ENCODE measurements at regions not wholly inside any gene's neighbourhood (a gene's known extent, or its start where the extent isn't known, plus 50 kb on each side); places are given as distances from the start of the nearest gene placed in this dataset.

DNA sequence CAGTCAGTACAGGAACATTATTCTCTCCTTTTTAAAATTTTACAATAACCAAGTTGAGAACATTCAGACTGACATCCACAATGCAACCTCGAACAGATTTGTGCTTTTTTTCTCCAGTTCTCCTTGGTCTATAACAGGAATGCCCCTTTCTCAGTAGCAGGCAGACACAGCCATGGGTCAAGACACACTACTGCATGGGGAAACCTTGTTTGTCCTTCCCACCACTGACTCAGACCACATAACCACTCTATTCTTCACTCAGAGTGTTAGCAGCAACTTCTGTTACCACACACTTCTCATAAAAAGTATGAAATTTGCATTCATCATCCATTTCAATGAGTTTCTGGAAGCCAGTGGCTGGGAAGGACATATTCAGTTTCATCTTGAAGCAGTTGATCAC is 421.7 kb downstream of the ADRA2A start:
- H3K9me3 ChIP-seq (ENCODE audit: control insufficient read depth, insufficient read depth, low read length) = no peaks in the 10 kb centered on the region
- H3K36me3 ChIP-seq (ENCODE audit: control insufficient read depth, insufficient read depth, low read length) = no peaks in the 10 kb centered on the region
- no peak overlapping the region for H3K9ac ChIP-seq (ENCODE audit: low read depth, low read length)
- no peaks in the 10 kb centered on the region for H3K4me1 ChIP-seq (ENCODE audit: control insufficient read depth, insufficient read depth, low read length)
- no peaks in the 10 kb centered on the region for H3K27me3 ChIP-seq (ENCODE audit: control insufficient read depth, insufficient read depth, low read length)
- no peak overlapping the region for H3K4me3 ChIP-seq (ENCODE audit: low read depth, low read length)

GRCh38 chr10:111504376-111504775 is 427.5 kb downstream of the ADRA2A start:
- Histone ChIP-seq H3K4me1 (ENCODE audit: control insufficient read depth, insufficient read depth, low read length) (peaks cover 18% of the 10 kb centered on the region), H3K27me3 (ENCODE audit: control insufficient read depth, insufficient read depth, low read length) (no peaks in the 10 kb centered on the region), H3K9me3 (ENCODE audit: control insufficient read depth, insufficient read depth, low read length) (peaks cover 3% of the 10 kb centered on the region)

DNA sequence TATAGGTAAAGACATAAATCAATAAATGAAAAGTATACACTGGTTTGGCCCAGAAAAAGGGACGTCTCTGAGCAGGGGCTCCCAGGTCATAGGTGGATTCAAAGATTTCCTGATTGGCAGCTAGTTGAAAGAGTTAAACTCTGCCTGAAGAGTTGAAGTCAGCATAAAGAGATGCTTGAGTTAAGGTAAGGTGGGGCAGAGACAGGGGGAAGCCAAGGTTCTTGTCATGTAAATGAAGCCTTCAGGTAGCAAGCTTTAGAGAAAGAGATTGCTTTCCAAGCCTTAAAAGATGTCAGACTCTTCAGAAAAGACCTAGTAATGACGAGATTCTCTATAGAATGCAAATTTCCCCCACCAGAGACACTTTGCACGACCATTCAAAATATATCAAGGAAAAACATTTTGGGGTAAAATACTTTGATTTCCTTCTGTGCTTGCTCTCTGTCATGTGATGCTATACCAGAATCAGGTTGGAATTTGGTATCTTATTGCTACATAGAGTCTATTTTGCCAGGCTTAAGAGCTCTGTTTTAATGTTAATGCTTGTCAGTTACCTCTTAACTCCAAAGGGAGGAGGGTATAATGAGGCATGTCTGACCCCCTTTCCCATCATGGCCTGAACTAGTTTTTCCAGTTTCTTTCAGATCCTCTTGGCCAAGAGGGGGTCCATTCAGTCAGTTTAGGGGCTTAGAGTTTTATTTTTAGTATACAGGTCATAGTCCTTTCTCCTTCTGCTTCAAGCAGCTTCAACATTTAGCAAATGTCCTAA is 429.6 kb downstream of the ADRA2A start:
- Histone ChIP-seq H3K9ac (ENCODE audit: low read depth, low read length) (no peak overlapping the region), H3K4me3 (ENCODE audit: low read depth, low read length) (peak overlapping the region; percentile 19), H3K36me3 (ENCODE audit: control insufficient read depth, insufficient read depth, low read length) (no peaks in the 10 kb centered on the region), H3K9me3 (ENCODE audit: control insufficient read depth, insufficient read depth, low read length) (peaks cover 3% of the 10 kb centered on the region), H3K4me1 (ENCODE audit: control insufficient read depth, insufficient read depth, low read length) (peaks cover 18% of the 10 kb centered on the region), H3K27me3 (ENCODE audit: control insufficient read depth, insufficient read depth, low read length) (no peaks in the 10 kb centered on the region)

More at GRCh38 chr10:111504376-111504775, 427.5 kb downstream of the ADRA2A start:
- Histone ChIP-seq H3K36me3 (ENCODE audit: control insufficient read depth, insufficient read depth, low read length) (no peaks in the 10 kb centered on the region), H3K9ac (ENCODE audit: low read depth, low read length) (no peak overlapping the region), H3K4me3 (ENCODE audit: low read depth, low read length) (no peak overlapping the region)

DNA sequence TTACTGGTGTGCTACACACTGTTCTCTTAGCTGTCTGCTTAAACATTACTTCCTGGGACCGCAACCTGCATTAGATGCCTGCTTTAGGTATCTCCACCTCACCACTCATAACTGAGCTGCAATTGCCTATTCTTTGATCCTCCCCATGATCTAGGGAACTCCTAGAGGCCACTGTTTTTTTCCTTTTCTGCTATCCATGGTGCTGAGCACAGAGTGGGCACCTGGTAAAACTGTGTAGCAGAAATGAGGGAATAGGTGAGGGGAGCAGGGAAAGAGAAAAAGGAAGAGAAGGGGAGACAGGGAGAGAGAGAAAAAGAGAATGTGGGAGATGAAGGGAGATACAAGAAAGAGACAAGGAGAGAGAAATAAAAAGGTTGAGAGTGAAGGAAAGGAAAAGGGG is 434.9 kb downstream of the ADRA2A start:
- H3K4me3 ChIP-seq (ENCODE audit: low read depth, low read length) = no peak overlapping the region
- H3K9me3 ChIP-seq (ENCODE audit: control insufficient read depth, insufficient read depth, low read length) = no peaks in the 10 kb centered on the region
- H3K36me3 ChIP-seq (ENCODE audit: control insufficient read depth, insufficient read depth, low read length) = no peaks in the 10 kb centered on the region
- no peak overlapping the region for H3K9ac ChIP-seq (ENCODE audit: low read depth, low read length)
- peaks cover 12% of the 10 kb centered on the region for H3K4me1 ChIP-seq (ENCODE audit: control insufficient read depth, insufficient read depth, low read length)
- H3K27me3 ChIP-seq (ENCODE audit: control insufficient read depth, insufficient read depth, low read length) = no peaks in the 10 kb centered on the region

DNA sequence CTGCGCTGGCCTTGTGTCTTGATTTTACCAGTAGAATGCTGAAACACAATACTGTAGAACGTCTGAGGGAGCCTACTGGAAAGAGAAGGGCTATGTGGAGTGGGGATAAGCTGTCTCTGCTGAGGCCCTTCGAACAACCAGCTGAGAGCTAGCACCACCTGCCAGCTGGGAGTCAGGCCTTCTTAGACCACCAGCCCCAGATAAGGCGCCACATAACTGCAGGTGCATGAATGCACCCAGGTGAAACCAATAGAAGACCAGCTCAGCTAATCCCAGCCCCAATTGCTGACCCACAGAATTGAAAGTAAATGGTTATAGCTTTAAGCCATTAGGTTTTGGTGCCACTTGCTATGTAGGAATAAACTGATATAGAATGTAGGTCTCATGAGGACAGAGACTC is 438.4 kb downstream of the ADRA2A start:
- Histone ChIP-seq H3K27me3 (ENCODE audit: control insufficient read depth, insufficient read depth, low read length) (no peaks in the 10 kb centered on the region), H3K9me3 (ENCODE audit: control insufficient read depth, insufficient read depth, low read length) (no peaks in the 10 kb centered on the region), H3K36me3 (ENCODE audit: control insufficient read depth, insufficient read depth, low read length) (no peaks in the 10 kb centered on the region), H3K4me1 (ENCODE audit: control insufficient read depth, insufficient read depth, low read length) (no peaks in the 10 kb centered on the region), H3K4me3 (ENCODE audit: low read depth, low read length) (no peak overlapping the region), H3K9ac (ENCODE audit: low read depth, low read length) (no peak overlapping the region)

DNA sequence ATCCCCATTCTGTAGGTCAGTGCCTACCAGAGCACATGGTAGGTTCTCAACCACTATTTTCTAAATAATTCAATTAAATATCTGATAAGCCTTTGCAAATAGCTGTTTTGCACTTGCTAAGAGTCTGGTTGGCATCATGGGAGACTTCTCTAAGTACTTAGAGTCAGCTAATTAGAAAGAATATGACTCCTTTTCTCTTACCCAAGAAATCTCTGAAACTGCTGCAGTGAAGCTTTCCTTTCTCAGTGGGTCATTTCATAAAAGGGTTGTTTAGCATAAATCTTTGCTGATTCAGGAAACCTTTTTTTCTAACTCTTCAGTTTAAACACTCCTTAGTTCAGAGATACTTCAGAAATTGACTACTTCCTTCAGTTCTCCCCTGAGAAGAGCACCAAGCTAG is 438.9 kb downstream of the ADRA2A start:
- Histone ChIP-seq H3K4me3 (ENCODE audit: low read depth, low read length) (no peak overlapping the region), H3K36me3 (ENCODE audit: control insufficient read depth, insufficient read depth, low read length) (no peaks in the 10 kb centered on the region)

DNA sequence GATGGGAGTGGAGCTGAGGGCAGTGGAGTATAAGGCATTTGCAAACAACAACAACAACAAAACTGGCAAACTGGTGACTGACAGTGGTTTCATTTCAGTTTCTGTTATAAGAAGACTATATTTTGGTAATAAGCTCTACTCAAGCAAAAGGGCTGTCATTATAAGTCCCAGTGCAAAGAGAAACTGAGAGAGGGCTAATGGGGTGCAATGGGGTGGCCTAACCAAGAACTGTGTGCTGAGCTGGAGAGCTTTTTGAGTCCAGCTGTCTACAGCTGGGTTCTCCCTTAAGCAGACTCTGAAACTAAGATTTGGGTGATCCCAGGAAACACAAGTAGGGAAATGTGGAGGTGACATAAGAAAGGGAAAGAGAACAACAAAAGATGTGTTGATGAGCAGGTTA is 439.3 kb downstream of the ADRA2A start:
- H3K9me3 ChIP-seq (ENCODE audit: control insufficient read depth, insufficient read depth, low read length) = no peaks in the 10 kb centered on the region
- no peaks in the 10 kb centered on the region for H3K36me3 ChIP-seq (ENCODE audit: control insufficient read depth, insufficient read depth, low read length)
- no peak overlapping the region for H3K4me3 ChIP-seq (ENCODE audit: low read depth, low read length)
- H3K9ac ChIP-seq (ENCODE audit: low read depth, low read length) = no peak overlapping the region
- no peaks in the 10 kb centered on the region for H3K27me3 ChIP-seq (ENCODE audit: control insufficient read depth, insufficient read depth, low read length)
- H3K4me1 ChIP-seq (ENCODE audit: control insufficient read depth, insufficient read depth, low read length) = no peaks in the 10 kb centered on the region

More for the DNA sequence above, 438.9 kb downstream of the ADRA2A start:
- Histone ChIP-seq H3K9me3 (ENCODE audit: control insufficient read depth, insufficient read depth, low read length) (no peaks in the 10 kb centered on the region), H3K27me3 (ENCODE audit: control insufficient read depth, insufficient read depth, low read length) (no peaks in the 10 kb centered on the region), H3K9ac (ENCODE audit: low read depth, low read length) (no peak overlapping the region), H3K4me1 (ENCODE audit: control insufficient read depth, insufficient read depth, low read length) (no peaks in the 10 kb centered on the region)

DNA sequence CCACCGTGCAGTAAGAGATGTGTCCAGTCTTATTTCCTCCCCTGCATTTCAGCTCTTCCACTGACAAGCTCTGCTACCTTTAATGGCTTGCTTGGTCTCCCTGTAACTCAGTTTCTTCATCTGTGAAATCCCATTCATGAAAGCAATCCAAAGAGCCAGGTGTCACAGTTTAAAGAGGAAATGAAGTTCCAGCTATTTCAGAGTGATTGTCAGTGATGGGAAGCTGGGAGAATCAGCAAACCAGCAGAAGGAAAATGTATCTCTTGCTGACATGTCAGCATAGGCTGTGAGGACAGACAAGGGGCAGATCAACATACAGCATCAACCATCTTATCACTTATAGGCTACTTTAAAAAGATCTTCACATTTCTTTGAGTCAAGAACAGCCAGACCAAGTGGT is 445.3 kb downstream of the ADRA2A start:
- Histone ChIP-seq H3K4me3 (ENCODE audit: low read depth, low read length) (no peak overlapping the region), H3K4me1 (ENCODE audit: control insufficient read depth, insufficient read depth, low read length) (no peaks in the 10 kb centered on the region), H3K9me3 (ENCODE audit: control insufficient read depth, insufficient read depth, low read length) (no peaks in the 10 kb centered on the region), H3K36me3 (ENCODE audit: control insufficient read depth, insufficient read depth, low read length) (no peaks in the 10 kb centered on the region), H3K27me3 (ENCODE audit: control insufficient read depth, insufficient read depth, low read length) (no peaks in the 10 kb centered on the region), H3K9ac (ENCODE audit: low read depth, low read length) (no peak overlapping the region)

DNA sequence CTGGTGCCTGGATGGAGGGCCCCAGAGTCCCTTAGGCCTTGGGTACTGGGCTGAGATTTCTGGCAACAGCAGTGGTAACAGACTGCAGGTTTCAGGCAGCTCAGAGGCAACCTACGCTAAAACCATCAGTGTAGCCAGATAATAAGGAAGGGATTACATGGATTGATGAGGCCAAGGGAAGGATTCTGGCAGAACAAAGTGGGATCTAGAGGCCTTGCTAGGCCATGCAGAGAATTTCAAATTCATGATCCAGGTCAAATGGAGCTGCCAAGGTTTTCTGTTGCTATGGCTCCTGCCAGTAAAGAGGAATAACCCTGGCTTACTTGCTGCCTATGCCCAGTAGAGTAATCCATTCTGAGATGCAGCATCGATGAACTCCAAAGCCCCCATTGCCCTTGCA is 445.7 kb downstream of the ADRA2A start:
- no peaks in the 10 kb centered on the region for H3K27me3 ChIP-seq (ENCODE audit: control insufficient read depth, insufficient read depth, low read length)
- no peak overlapping the region for H3K9ac ChIP-seq (ENCODE audit: low read depth, low read length)
- no peaks in the 10 kb centered on the region for H3K36me3 ChIP-seq (ENCODE audit: control insufficient read depth, insufficient read depth, low read length)
- no peaks in the 10 kb centered on the region for H3K9me3 ChIP-seq (ENCODE audit: control insufficient read depth, insufficient read depth, low read length)
- H3K4me3 ChIP-seq (ENCODE audit: low read depth, low read length) = no peak overlapping the region
- no peaks in the 10 kb centered on the region for H3K4me1 ChIP-seq (ENCODE audit: control insufficient read depth, insufficient read depth, low read length)

- H3K27me3 ChIP-seq (ENCODE audit: control insufficient read depth, insufficient read depth, low read length) = no peaks in the 10 kb centered on the region
- no peak overlapping the region for H3K4me3 ChIP-seq (ENCODE audit: low read depth, low read length)
- H3K36me3 ChIP-seq (ENCODE audit: control insufficient read depth, insufficient read depth, low read length) = no peaks in the 10 kb centered on the region
- H3K9ac ChIP-seq (ENCODE audit: low read depth, low read length) = no peak overlapping the region
- no peaks in the 10 kb centered on the region for H3K4me1 ChIP-seq (ENCODE audit: control insufficient read depth, insufficient read depth, low read length)
- no peaks in the 10 kb centered on the region for H3K9me3 ChIP-seq (ENCODE audit: control insufficient read depth, insufficient read depth, low read length)
Measured at GRCh38 chr10:111523016-111523415, 446.2 kb downstream of the ADRA2A start.

DNA sequence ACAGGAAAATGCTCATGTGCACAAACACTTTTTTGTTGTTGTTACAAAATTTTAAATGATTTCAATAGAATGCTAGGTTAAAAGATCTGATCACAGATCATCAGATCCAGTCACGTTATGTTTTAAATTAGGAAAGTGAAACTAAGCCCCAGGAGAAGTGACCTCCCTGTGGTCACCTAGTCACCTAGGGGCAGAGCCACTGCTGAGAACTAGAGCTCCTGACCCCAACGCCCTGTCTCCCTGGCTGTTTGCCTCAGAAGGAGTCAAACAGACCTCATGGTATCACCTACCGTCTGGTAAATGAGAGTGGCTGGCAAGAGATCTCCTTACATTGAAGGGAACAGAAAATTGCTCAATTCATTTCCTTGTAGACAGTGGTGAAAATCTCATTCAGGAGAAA is 447.3 kb downstream of the ADRA2A start:
- no peak overlapping the region for H3K9ac ChIP-seq (ENCODE audit: low read depth, low read length)
- H3K9me3 ChIP-seq (ENCODE audit: control insufficient read depth, insufficient read depth, low read length) = no peaks in the 10 kb centered on the region
- H3K4me1 ChIP-seq (ENCODE audit: control insufficient read depth, insufficient read depth, low read length) = no peaks in the 10 kb centered on the region
- no peak overlapping the region for H3K4me3 ChIP-seq (ENCODE audit: low read depth, low read length)
- H3K27me3 ChIP-seq (ENCODE audit: control insufficient read depth, insufficient read depth, low read length) = no peaks in the 10 kb centered on the region
- no peaks in the 10 kb centered on the region for H3K36me3 ChIP-seq (ENCODE audit: control insufficient read depth, insufficient read depth, low read length)

DNA sequence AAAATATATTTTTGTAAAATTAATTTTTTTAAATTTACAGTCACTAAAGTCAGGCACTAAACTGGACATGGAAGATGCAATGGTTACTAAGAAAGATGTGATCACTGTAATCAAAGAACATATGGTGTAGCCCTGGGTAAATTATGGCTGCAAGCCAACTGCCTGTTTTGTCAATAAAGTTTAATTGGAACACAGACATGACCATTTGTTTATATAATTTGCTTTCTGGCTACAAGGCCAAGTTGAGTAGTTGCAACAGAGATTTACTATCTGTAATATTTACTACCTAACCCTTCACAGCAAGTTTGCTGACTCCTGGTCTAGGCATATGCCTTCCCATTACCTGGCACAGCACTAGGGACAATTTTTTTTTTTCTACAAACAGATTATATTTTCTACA is 448.9 kb downstream of the ADRA2A start:
- no peaks in the 10 kb centered on the region for H3K9me3 ChIP-seq (ENCODE audit: control insufficient read depth, insufficient read depth, low read length)
- H3K4me1 ChIP-seq (ENCODE audit: control insufficient read depth, insufficient read depth, low read length) = no peaks in the 10 kb centered on the region
- no peaks in the 10 kb centered on the region for H3K27me3 ChIP-seq (ENCODE audit: control insufficient read depth, insufficient read depth, low read length)
- no peak overlapping the region for H3K4me3 ChIP-seq (ENCODE audit: low read depth, low read length)
- no peaks in the 10 kb centered on the region for H3K36me3 ChIP-seq (ENCODE audit: control insufficient read depth, insufficient read depth, low read length)
- H3K9ac ChIP-seq (ENCODE audit: low read depth, low read length) = no peak overlapping the region

All from iPS-15b (cell line).